ENCODE measurements at regions not wholly inside any gene's neighbourhood (a gene's known extent, or its start where the extent isn't known, plus 50 kb on each side); places are given as distances from the start of the nearest gene placed in this dataset.

DNA sequence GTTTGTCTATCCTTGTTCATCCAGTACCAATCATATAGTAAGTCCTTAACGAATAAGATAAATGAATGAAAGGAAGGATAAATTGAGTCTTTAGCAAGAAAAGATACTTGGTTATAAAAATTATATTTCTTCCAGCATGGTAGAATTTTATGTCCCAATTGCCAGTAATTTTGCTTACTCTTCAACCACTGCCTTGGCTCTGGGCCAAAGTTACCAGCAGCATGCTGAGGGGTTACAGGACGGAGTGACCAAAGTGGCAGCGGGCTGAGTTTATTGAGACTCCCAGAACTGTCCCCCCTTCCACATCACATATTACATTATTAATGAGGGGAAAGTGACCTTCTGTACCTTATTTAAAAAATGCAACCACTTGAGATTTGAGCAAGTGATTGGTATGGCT, 121.7 kb downstream of the RASGEF1B start:
- Histone ChIP-seq H3K79me2 (ENCODE audit: control insufficient read depth, insufficient read depth, low read length) (no peaks in the 10 kb centered on the region), H3K9ac (replicated peaks; ENCODE audit: extremely low read depth, insufficient read depth, low read length) (no peak overlapping the region), H3K9me3 (replicated peaks; ENCODE audit: control insufficient read depth, insufficient read depth, low read length) (no peaks in the 10 kb centered on the region), H2AFZ (ENCODE audit: low read depth, low read length) (no peak overlapping the region), H3K9me1 (replicated peaks; ENCODE audit: control insufficient read depth, extremely low read depth, insufficient read depth, low read length) (no peaks in the 10 kb centered on the region), H3K4me1 (ENCODE audit: control insufficient read depth, extremely low read depth, insufficient read depth, low read length) (no peaks in the 10 kb centered on the region), H4K20me1 (replicated peaks; ENCODE audit: control insufficient read depth, extremely low read depth, insufficient read depth, low read length) (no peaks in the 10 kb centered on the region), H3K4me3 (replicated peaks in 1 of 3; ENCODE audit: insufficient read depth in 1 of 3, low read depth in 1 of 3, low read length in 3 of 3) (no peak overlapping the region), H3K4me2 (ENCODE audit: insufficient read depth, low read length) (no peak overlapping the region), H3K27ac (ENCODE audit: insufficient read depth, low read depth, low read length) (no peak overlapping the region), H3K36me3 (ENCODE audit: control insufficient read depth in 2 of 2, extremely low read depth in 1 of 2, insufficient read depth in 2 of 2, low read length in 2 of 2) (no peaks in the 10 kb centered on the region), H3K27me3 (ENCODE audit: control insufficient read depth in 2 of 2, insufficient read depth in 2 of 2, low read length in 2 of 2) (no peaks in the 10 kb centered on the region)
- TF ChIP-seq GATA2 (IDR thresholded peaks at IDR 0.05; ENCODE audit: insufficient read depth, insufficient read length, low read depth, low read length) = no peak
- TF ChIP-seq FOS (IDR thresholded peaks at IDR 0.05; ENCODE audit: borderline replicate concordance, insufficient read depth, low read length) = no peak
- TF ChIP-seq, protein P1, sequence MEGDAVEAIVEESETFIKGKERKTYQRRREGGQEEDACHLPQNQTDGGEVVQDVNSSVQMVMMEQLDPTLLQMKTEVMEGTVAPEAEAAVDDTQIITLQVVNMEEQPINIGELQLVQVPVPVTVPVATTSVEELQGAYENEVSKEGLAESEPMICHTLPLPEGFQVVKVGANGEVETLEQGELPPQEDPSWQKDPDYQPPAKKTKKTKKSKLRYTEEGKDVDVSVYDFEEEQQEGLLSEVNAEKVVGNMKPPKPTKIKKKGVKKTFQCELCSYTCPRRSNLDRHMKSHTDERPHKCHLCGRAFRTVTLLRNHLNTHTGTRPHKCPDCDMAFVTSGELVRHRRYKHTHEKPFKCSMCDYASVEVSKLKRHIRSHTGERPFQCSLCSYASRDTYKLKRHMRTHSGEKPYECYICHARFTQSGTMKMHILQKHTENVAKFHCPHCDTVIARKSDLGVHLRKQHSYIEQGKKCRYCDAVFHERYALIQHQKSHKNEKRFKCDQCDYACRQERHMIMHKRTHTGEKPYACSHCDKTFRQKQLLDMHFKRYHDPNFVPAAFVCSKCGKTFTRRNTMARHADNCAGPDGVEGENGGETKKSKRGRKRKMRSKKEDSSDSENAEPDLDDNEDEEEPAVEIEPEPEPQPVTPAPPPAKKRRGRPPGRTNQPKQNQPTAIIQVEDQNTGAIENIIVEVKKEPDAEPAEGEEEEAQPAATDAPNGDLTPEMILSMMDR (IDR thresholded peaks at IDR 0.05; ENCODE audit: extremely low read depth in 1 of 2, insufficient read depth in 1 of 2, low read depth in 1 of 2, low read length in 2 of 2) = no peak
- TF ChIP-seq POLR2AphosphoS5 (IDR thresholded peaks at IDR 0.05; ENCODE audit: insufficient read depth, low read depth, low read length) = no peak
- dilution Hi-C loops (cut with MboI; ENCODE audit: extremely low pct_ligation_motif_present, low sequenced_read_pairs) (no loop called here), intact Hi-C loops (cut with micrococcal nuclease) (loop anchor here (5.0 kb wide), 1 partner anchor 988 kb away; no protein-coding TSS in a partner anchor)
- ChIA-PET POLR2A (no interaction called here), CTCF (no interaction called here)
- no TSS peak for BruUV-seq (replicated peaks)
- FAIRE-seq (no peak), DNase-seq (ENCODE audit: low read depth, low spot score) (no peak)

DNA sequence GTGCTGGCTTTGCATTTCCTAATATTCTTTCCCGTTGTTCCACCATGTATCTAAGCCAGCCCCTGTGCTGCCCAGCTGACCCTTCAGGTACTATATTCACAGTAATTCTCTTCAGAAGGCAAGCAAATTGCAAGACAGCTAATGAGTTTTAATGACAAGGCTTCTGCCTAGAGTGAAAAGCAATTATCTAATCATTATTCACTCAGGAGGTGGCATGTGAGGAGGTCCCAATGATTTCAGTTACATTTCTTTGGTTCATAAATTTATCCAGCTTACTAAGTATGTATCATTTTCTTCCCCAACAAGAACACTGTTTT, 123.0 kb downstream of the RASGEF1B start:
- Histone ChIP-seq H3K4me3 (replicated peaks in 1 of 3; ENCODE audit: insufficient read depth in 1 of 3, low read depth in 1 of 3, low read length in 3 of 3) (no peak overlapping the region), H3K9me3 (replicated peaks; ENCODE audit: control insufficient read depth, insufficient read depth, low read length) (no peaks in the 10 kb centered on the region), H3K9ac (replicated peaks; ENCODE audit: extremely low read depth, insufficient read depth, low read length) (no peak overlapping the region), H4K20me1 (replicated peaks; ENCODE audit: control insufficient read depth, extremely low read depth, insufficient read depth, low read length) (no peaks in the 10 kb centered on the region), H3K9me1 (replicated peaks; ENCODE audit: control insufficient read depth, extremely low read depth, insufficient read depth, low read length) (no peaks in the 10 kb centered on the region), H3K4me1 (ENCODE audit: control insufficient read depth, extremely low read depth, insufficient read depth, low read length) (no peaks in the 10 kb centered on the region), H3K36me3 (ENCODE audit: control insufficient read depth in 2 of 2, extremely low read depth in 1 of 2, insufficient read depth in 2 of 2, low read length in 2 of 2) (no peaks in the 10 kb centered on the region), H3K27me3 (ENCODE audit: control insufficient read depth in 2 of 2, insufficient read depth in 2 of 2, low read length in 2 of 2) (no peaks in the 10 kb centered on the region), H2AFZ (ENCODE audit: low read depth, low read length) (no peak overlapping the region), H3K4me2 (ENCODE audit: insufficient read depth, low read length) (no peak overlapping the region), H3K27ac (ENCODE audit: insufficient read depth, low read depth, low read length) (no peak overlapping the region), H3K79me2 (ENCODE audit: control insufficient read depth, insufficient read depth, low read length) (no peaks in the 10 kb centered on the region)
- dilution Hi-C loops (cut with MboI; ENCODE audit: extremely low pct_ligation_motif_present, low sequenced_read_pairs) (no loop called here), intact Hi-C loops (cut with micrococcal nuclease) (no loop called here)
- POLR2A ChIA-PET = no interaction called here
- no TSS peak for BruUV-seq (replicated peaks)
- DNase-seq (ENCODE audit: low read depth, low spot score) (no peak), FAIRE-seq (no peak)
- TF ChIP-seq JUN (IDR thresholded peaks at IDR 0.05; ENCODE audit: borderline replicate concordance, insufficient read depth, insufficient read length, low read depth) = no peak
- TF ChIP-seq, protein P1 (IDR thresholded peaks at IDR 0.05; ENCODE audit: extremely low read depth in 1 of 2, insufficient read depth in 1 of 2, low read depth in 1 of 2, low read length in 2 of 2) = no peak
- TF ChIP-seq, protein P2, sequence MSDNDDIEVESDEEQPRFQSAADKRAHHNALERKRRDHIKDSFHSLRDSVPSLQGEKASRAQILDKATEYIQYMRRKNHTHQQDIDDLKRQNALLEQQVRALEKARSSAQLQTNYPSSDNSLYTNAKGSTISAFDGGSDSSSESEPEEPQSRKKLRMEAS (IDR thresholded peaks at IDR 0.05; ENCODE audit: insufficient read depth, insufficient read length) = no peak
- no peak for TF ChIP-seq EZH2 (IDR thresholded peaks at IDR 0.05; ENCODE audit: borderline replicate concordance, low read depth, low read length, severe bottlenecking)
- TF ChIP-seq FOS (IDR thresholded peaks at IDR 0.05; ENCODE audit: borderline replicate concordance, insufficient read depth, low read length) = no peak
- no peak for TF ChIP-seq MYC (IDR thresholded peaks at IDR 0.05; ENCODE audit: low read depth, low read length)
- TF ChIP-seq GATA2 (IDR thresholded peaks at IDR 0.05; ENCODE audit: insufficient read depth, insufficient read length, low read depth, low read length) = no peak
- no peak for TF ChIP-seq POLR2A (IDR thresholded peaks at IDR 0.05; ENCODE audit: low read depth, low read length)
- TF ChIP-seq POLR2AphosphoS5 (IDR thresholded peaks at IDR 0.05; ENCODE audit: insufficient read depth, low read depth, low read length) = no peak
- CTCF ChIA-PET = no interaction called here
